Aorta (tissue), 5 donors: ENCODE measurements at regions not wholly inside any gene's neighbourhood (a gene's known extent, or its start where the extent isn't known, plus 50 kb on each side); places are given as distances from the start of the nearest gene placed in this dataset.
A peak's percentile ranks its signal among the peaks of the same experiment; 100 is the strongest.

ENCODE experiments used
- ATAC-seq: fragments of 200-7000 bp; cut with Tn5 transposase; one replicate; pipeline ENCODE4 v1.9.1; 2022; ENCODE audit warnings: moderate library complexity; ENCODE audit not compliant: low FRiP score
- DNase-seq, 2 donors: peaks; one replicate each; pipeline ENCODE4 v3.0.0-alpha.2; 2020
- H3K27ac ChIP-seq, 2 donors: one replicate each; pipeline ENCODE4 v1.5.1; 2013; ENCODE audit warnings: low read length in 2 of 2, mild to moderate bottlenecking in 2 of 2, moderate library complexity in 2 of 2, control low read depth in 1 of 2, inconsistent platforms in 1 of 2, low read depth in 1 of 2
- H3K27me3 ChIP-seq, 2 donors: one replicate each; pipeline ENCODE4 v1.6.1; 2013; ENCODE audit warnings: control low read depth in 1 of 2, low read length in 1 of 2, mild to moderate bottlenecking in 1 of 2, moderate library complexity in 1 of 2; ENCODE audit not compliant: insufficient read depth in 2 of 2, control insufficient read depth in 1 of 2
- H3K36me3 ChIP-seq, 2 donors: one replicate each; pipeline ENCODE4 v1.6.1; 2013; ENCODE audit warnings: control low read depth in 1 of 2, low read length in 1 of 2, mild to moderate bottlenecking in 1 of 2; ENCODE audit not compliant: insufficient read depth in 2 of 2, control insufficient read depth in 1 of 2
- H3K4me1 ChIP-seq, 2 donors: one replicate each; pipeline ENCODE4 v1.6.1; 2013; ENCODE audit warnings: low read length in 2 of 2, control low read depth in 1 of 2, mild to moderate bottlenecking in 1 of 2, moderate library complexity in 1 of 2; ENCODE audit not compliant: insufficient read depth in 2 of 2, control insufficient read depth in 1 of 2
- H3K4me3 ChIP-seq, 2 donors: one replicate each; pipeline ENCODE4 v1.5.1; 2013; ENCODE audit warnings: low read length in 2 of 2, control low read depth in 1 of 2, mild to moderate bottlenecking in 1 of 2
- H3K9me3 ChIP-seq: one replicate; pipeline ENCODE4 v1.6.1; 2013; ENCODE audit warnings: mild to moderate bottlenecking, low read length; ENCODE audit not compliant: control insufficient read depth
- WGBS, 2 donors: extraction: QIAGEN DNeasy Blood & Tissue Kit; methylation state at CpG; one replicate each; pipeline ENCODE4 v1.1.7; 2013; 5-methylcytosine and 5-hydroxymethylcytosine counted together
- intact Hi-C, 2 donors: fragments of 100-400 bp; cut with DNase I; formaldehyde crosslinking; loops; one replicate each; pipeline versions ENCODE4 v1.14.2 to v1.15.0; 2022
- donor health status: healthy with polysubstance abuse.
- donor health status: Bipolar disorder and iron deficiency.
- donor health status: DM: no; HTN: no; CAD: no.
- donor health status: DM: no; HTN: no; CAD: no.
- donor health status: DM: yes; HTN: yes; CAD: no.

DNA sequence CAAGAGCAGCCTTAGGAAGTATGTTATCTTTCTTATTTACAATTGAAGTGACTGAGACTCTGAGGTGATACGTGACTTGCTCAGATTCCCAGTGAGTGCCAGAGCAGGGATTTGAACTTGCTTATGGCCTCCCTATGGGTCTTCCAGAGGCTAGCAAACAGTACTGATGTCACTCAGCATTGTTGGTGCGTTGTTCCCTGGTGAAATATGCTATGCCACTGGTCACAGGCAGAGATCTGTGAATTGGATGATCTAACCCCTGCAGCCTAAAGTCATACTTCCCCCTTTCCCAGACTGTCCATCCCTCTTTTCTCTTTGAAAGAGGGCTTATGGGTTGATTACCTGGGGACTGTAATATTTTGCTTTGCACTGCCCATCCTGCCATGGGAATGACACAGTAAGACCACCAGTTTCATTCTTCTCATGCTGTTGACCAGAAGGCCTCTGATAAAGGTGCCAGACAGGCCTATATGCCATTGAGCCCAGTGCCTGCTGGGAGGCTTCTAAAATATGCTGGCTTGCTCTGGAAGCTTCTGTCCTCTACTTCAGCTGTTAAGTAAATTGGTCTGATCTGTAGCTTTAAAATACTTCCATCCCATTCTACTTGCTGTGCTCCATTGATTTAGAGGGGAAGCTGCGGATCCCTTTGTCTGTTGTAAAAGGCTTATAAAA lies 152.2 kb upstream of the E2F8 start:
- H3K27me3 ChIP-seq, result no peaks in the 10 kb centered on the region
- no peak overlapping the region for H3K27ac ChIP-seq
- H3K4me3 ChIP-seq, result no peak overlapping the region
- no peak for ATAC-seq
- WGBS, 2 donors, result 80% methylated on average over 3 of the region's 3 CpGs
- no peaks in the 10 kb centered on the region for H3K9me3 ChIP-seq
- H3K36me3 ChIP-seq, result no peaks in the 10 kb centered on the region
- intact Hi-C loops, result no loop called here
- no peaks in the 10 kb centered on the region for H3K4me1 ChIP-seq
- DNase-seq, result no peak

- ATAC-seq (no peak), DNase-seq (no peak)
- WGBS, 2 donors, result 85 to 89% methylated on average over 3 of the region's 3 CpGs
- H3K9me3 ChIP-seq, result no peaks in the 10 kb centered on the region
- H3K27me3 ChIP-seq, result no peaks in the 10 kb centered on the region
- H3K36me3 ChIP-seq, result no peaks in the 10 kb centered on the region
- H3K27ac ChIP-seq, result no peak overlapping the region
- no peak overlapping the region for H3K4me3 ChIP-seq
- intact Hi-C loops, result no loop called here
- H3K4me1 ChIP-seq, result no peaks in the 10 kb centered on the region
Measured at GRCh38 chr11:19392321-19392720, 151.6 kb upstream of the E2F8 start.

- intact Hi-C loops, result no loop called here
- Histone ChIP-seq H3K27ac (no peak overlapping the region), H3K27me3 (no peaks in the 10 kb centered on the region), H3K36me3 (no peaks in the 10 kb centered on the region), H3K9me3 (no peaks in the 10 kb centered on the region), H3K4me1 (no peaks in the 10 kb centered on the region), H3K4me3 (no peak overlapping the region)
- DNase-seq (no peak), ATAC-seq (no peak)
- WGBS, 2 donors, result 90 to 91% methylated on average over 2 of the region's 2 CpGs
Measured at GRCh38 chr11:19391652-19392051, 150.9 kb upstream of the E2F8 start.

GRCh38 chr11:19391026-19391425 lies 150.3 kb upstream of the E2F8 start:
- H3K4me3 ChIP-seq, result no peak overlapping the region
- no peaks in the 10 kb centered on the region for H3K36me3 ChIP-seq
- H3K27ac ChIP-seq, result no peak overlapping the region
- intact Hi-C loops, result no loop called here
- no peaks in the 10 kb centered on the region for H3K27me3 ChIP-seq
- ATAC-seq (no peak), DNase-seq (no peak)
- WGBS, 2 donors, result 80 to 81% methylated on average over 3 of the region's 3 CpGs
- no peaks in the 10 kb centered on the region for H3K4me1 ChIP-seq
- H3K9me3 ChIP-seq, result no peaks in the 10 kb centered on the region

DNA sequence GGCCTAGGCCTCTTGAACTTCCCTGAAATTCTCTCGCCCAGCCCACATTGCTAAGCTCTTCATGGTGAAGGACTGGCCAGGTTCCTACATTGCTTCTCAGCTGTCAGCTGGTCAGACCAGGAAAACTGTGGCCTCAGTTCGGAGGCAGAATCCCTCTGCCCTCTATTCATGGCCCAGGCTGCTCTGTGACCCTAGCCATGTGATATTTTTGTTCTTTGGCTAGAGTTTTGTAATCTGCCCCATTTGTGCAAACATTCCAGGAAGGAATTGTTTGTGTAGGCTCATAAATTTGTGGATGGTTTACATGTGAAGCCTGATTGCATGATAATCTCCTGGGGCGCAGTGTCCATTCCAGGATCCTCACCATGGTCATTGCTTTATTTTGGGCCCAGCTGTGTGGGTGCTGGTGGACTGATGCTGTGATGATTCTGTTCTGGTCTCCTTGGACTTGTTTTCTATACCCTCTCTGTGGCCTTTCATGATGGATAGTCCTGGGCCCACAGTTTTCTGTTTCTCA lies 149.1 kb upstream of the E2F8 start:
- H3K27ac ChIP-seq, result no peak overlapping the region
- 78 to 79% methylated on average over 3 of the region's 3 CpGs for WGBS, 2 donors
- DNase-seq, result peak in 1 of 2 donors; percentile 60
- ATAC-seq, result peak; percentile 75
- no peaks in the 10 kb centered on the region for H3K4me1 ChIP-seq
- intact Hi-C loops, result no loop called here
- H3K36me3 ChIP-seq, result no peaks in the 10 kb centered on the region
- H3K27me3 ChIP-seq, result no peaks in the 10 kb centered on the region
- no peak overlapping the region for H3K4me3 ChIP-seq
- no peaks in the 10 kb centered on the region for H3K9me3 ChIP-seq

GRCh38 chr11:19382131-19382611 lies 141.4 kb upstream of the E2F8 start:
- no peak overlapping the region for H3K27ac ChIP-seq
- intact Hi-C loops, result no loop called here
- H3K9me3 ChIP-seq, result no peaks in the 10 kb centered on the region
- H3K4me1 ChIP-seq, result no peaks in the 10 kb centered on the region
- DNase-seq (no peak), ATAC-seq (no peak)
- H3K27me3 ChIP-seq, result no peaks in the 10 kb centered on the region
- H3K36me3 ChIP-seq, result no peaks in the 10 kb centered on the region
- 37 to 46% methylated on average over 16 of the region's 16 CpGs for WGBS, 2 donors
- no peak overlapping the region for H3K4me3 ChIP-seq

DNA sequence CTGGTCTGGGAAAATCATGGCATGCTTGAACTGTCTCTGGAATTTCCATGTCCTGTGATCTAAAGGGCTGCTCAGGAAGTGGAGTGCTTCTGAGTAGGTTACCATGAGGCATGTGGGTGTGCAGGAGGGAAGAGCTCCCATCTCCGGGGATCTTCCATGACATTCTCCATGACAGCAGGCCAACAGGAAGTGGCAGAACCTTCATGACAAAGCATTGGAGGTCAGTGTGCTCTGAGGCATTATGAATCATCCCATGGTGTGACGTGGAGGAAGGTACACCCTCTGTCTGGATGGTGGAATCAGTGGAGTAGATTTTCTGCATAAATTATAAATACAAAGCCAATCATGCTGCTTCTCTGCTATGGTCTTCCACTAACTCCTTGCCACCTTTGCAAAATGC lies 139.6 kb upstream of the E2F8 start:
- ATAC-seq (no peak), DNase-seq (no peak)
- H3K27ac ChIP-seq, result no peak overlapping the region
- no peaks in the 10 kb centered on the region for H3K27me3 ChIP-seq
- intact Hi-C loops, result no loop called here
- H3K4me1 ChIP-seq, result no peaks in the 10 kb centered on the region
- H3K36me3 ChIP-seq, result no peaks in the 10 kb centered on the region
- no peak overlapping the region for H3K4me3 ChIP-seq
- H3K9me3 ChIP-seq, result no peaks in the 10 kb centered on the region
- 79% methylated on average over 2 of the region's 2 CpGs for WGBS, 2 donors

DNA sequence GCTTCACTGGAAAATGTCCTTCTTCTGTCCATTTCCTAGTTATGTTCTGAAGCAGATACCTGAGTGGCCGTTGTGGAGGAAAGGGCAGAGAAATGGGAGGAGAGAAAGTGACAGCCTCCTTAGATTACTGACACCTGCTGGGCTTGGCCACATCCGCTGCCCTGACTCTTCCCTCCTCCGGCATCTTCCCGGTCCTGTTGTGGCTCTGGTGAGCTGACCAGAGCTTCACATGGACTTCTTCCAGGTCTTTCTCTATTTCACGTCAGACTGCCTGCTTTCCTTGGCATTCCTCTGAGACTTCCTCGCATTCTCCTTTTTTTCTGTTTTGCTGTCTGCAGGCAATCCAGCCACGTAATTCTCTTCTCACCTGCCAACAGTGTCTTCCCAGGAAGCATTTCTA lies 138.7 kb upstream of the E2F8 start:
- Histone ChIP-seq H3K36me3 (no peaks in the 10 kb centered on the region), H3K27ac (no peak overlapping the region), H3K9me3 (no peaks in the 10 kb centered on the region), H3K27me3 (no peaks in the 10 kb centered on the region), H3K4me3 (no peak overlapping the region), H3K4me1 (no peaks in the 10 kb centered on the region)
- WGBS, 2 donors, result 74 to 77% methylated on average over 7 of the region's 7 CpGs
- intact Hi-C loops, result no loop called here
- ATAC-seq (no peak), DNase-seq (no peak)

GRCh38 chr11:19378814-19379213 lies 138.1 kb upstream of the E2F8 start:
- DNase-seq (no peak), ATAC-seq (no peak)
- 86 to 89% methylated on average over 4 of the region's 4 CpGs for WGBS, 2 donors
- H3K27ac ChIP-seq, result no peak overlapping the region
- intact Hi-C loops, result no loop called here
- no peak overlapping the region for H3K4me3 ChIP-seq
- no peaks in the 10 kb centered on the region for H3K27me3 ChIP-seq
- H3K4me1 ChIP-seq, result no peaks in the 10 kb centered on the region
- H3K36me3 ChIP-seq, result no peaks in the 10 kb centered on the region
- H3K9me3 ChIP-seq, result no peaks in the 10 kb centered on the region
